ENCODE measurements at regions not wholly inside any gene's neighbourhood (a gene's known extent, or its start where the extent isn't known, plus 50 kb on each side); places are given as distances from the start of the nearest gene placed in this dataset.
"Not testable (repeated sequence)": the region's sequence is repeated elsewhere in the genome, so short reads cannot be mapped to it uniquely, and the experiment has no call there.

GRCh38 chr3:194888062-194888461 lies 202.4 kb downstream of the FAM43A start:
- not testable (repeated sequence) for DNase-seq

GRCh38 chr3:194888916-194889315 lies 203.2 kb downstream of the FAM43A start:
- DNase-seq, result no peak

DNA sequence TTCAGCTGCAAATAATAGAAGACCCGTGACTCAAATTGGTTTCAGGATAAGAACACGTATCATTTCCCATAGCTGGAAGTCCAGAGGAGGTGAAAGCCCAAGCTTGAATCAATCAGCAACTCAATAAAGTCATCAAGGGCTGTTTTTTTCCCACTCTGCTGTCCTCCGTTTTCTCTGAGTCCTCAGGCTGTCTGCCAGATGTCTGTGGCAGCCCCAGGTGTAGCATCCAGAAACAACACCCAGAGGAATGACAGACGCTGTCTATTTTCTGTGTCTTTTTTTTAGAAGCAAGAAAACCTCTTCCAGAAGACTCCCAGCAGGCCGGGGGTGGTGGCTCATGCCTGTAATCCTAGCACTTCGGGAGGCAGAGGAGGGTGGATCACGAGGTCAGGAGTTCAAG lies 204.4 kb downstream of the FAM43A start:
- DNase-seq, result no peak

- no peak for DNase-seq
Observed at GRCh38 chr3:194893121-194893987, 207.7 kb downstream of the FAM43A start.

DNA sequence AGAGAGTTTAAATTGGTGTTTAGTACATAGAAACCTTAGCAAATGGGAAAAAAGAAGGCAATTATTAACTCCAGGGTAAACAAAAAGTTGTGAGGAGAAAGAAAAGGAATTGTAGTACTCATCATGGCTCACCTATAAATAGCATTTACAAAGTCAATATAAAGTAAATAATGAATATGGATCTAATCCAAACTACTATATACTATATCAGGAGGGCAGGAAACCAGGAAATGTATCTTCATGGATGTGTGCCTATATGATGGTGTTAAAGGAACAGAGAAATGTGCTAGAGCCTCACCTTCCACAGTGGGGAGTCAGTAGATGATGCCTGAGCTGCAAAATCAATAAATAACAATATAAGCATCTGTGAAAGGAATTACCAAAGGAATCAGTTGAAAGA lies 208.9 kb downstream of the FAM43A start:
- DNase-seq, result no peak

DNA sequence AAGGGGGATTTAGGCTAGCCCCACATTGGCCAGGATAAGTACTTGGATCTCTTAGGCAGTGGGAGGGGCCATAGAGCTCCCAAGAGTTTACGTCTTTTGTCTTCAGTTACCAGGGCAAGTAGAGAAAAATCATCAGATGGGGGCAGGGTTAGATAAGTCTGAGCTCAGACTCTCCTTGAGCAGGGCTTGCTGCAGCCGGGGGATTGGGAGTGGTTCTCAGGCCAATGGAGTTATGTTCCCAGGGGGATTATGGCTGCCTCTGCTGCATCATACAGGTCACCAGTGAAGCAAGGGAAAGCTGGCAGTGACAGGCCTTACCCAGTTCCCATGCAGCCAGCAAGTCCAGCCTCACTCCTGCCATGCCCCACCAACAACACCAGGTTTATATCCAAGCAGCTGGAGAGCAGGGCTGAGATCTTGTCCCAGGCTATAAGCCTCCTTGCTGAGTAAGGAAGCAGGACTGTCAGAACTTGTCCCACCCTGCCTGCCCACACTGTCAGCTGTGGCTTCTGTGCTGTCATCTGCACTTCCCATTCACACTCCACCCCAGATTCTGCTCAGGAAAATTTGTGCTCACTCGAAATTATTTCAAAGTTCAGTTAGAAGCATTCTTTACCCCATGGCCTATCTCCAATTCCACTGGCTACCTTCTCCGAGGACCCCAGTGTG lies 215.3 kb downstream of the FAM43A start:
- no peak for DNase-seq

DNA sequence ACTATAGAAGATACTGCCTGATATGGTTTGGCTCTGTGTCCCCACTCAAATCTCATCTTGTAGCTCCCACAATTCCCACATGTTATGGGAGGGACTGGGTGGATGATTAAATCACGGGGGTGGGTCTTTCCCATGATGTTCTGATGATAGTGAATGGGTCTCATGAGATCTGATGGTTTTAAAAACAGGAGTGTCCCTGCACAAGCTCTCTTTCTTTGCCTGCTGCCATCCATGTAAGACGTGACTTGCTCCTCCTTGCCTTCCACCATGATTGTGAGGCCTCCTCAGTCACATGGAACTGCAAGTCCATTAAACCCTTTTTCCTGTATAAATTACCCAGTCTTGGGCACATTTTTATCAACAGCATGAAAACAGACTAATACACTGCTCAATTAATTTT lies 217.8 kb downstream of the FAM43A start:
- DNase-seq, result not testable (repeated sequence)

- DNase-seq, result not testable (repeated sequence)
Observed at GRCh38 chr3:194904999-194905398, 219.3 kb downstream of the FAM43A start.

DNA sequence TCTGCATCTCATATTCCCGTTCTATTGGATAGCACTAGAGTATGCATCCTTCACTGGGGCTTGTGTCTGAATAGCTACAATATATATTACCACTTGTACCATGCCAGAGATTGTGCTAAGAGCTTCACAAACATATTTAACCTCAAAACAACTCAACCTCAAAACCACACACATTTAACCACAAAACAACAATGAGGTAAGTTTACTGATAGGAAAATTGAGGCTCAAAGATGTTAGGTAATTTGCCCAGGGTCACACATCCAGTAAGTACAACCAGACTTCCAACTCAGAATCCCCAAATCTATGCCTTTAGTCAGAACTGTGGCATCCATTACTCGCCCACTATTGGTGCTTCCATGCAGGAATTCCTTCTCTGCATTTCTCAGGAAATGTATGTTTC lies 220.0 kb downstream of the FAM43A start:
- DNase-seq, result peak; percentile 81

DNA sequence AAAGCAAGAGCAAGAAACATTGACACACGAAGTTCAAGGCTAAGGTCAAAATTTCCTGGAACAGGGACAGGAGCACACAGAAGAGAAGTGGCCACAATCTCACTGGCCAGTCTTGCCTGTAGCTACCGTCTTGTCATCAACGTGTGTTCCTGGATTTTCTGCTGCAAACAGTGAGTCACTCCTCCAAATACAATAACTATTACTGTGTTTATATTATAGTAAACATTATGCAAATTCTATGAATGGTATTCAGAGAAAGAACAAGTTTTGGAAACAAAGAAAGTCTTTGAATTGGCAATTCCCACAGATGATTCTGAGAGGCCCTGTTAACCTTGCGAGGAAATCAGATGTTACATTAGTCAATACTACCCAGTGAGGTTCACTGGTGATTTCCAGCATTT lies 220.5 kb downstream of the FAM43A start:
- no peak for DNase-seq

- peak; percentile 26 for DNase-seq
Observed at GRCh38 chr3:194906970-194907629, 221.4 kb downstream of the FAM43A start.

DNA sequence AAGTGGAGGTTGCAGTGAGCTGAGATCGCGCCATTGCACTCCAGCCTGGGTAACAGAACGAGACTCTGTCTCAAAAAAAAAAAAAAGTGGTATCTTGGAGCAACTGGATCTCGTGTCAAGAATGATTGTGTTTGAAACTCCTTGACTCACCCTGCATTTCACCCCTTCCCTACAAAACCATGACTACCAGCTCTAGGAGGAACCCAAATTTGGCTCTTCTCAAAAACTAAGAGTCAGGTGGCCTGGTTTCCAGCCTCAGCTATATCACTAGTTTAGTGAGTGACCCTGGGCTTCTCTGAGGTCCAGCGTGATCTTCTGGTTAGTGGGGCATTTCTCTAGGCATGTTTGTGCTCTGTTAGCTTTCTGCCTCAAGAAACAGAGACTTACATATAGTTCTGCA lies 222.1 kb downstream of the FAM43A start:
- no peak for DNase-seq

- DNase-seq, result no peak
Observed at GRCh38 chr3:194908496-194908895, 222.8 kb downstream of the FAM43A start.

GRCh38 chr3:194908972-194909371 lies 223.3 kb downstream of the FAM43A start:
- DNase-seq, result no peak

GRCh38 chr3:194910414-194910984 lies 224.8 kb downstream of the FAM43A start:
- DNase-seq, result no peak

GRCh38 chr3:194913316-194913715 lies 227.6 kb downstream of the FAM43A start:
- no peak for DNase-seq

DNA sequence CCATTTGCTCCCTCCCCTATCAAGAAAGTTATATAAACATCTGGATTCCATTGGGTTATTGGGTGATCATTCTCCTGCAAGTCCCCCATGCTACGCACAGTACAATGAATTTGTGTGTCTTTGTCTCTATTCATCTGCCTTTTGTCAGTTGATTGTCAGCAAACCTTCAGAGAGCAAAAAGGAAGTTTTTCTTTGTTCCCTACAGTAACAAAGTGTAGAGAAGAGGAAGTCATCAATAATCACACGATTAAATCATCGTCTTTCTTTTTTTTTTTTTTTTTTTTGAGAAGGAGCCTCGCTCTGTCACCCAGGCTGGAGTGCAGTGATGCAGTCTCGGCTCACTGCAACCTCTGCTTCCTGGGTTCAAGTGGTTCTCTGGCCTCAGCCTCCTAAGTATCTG lies 239.2 kb downstream of the FAM43A start:
- DNase-seq, result not testable (repeated sequence)

DNA sequence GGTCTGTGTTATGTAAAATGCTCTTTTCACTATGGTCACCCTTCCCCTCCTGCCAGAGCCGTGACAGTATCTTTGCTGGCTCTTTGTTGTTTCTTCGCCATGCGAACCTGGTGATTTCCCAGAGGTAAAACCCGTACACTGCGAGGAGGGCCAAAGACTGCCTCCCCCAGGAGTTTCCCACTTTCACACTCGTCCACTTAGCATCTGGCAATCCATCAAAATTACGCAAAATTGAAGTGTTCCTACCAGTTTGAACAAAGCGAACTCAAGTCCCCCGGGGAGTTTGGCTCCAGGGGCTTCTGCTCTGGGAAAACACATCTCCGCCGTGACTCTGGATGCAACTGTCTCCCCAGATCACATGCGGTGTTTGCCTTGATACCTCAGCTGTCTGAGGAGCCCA lies 239.9 kb downstream of the FAM43A start:
- no peak for DNase-seq

- peak; percentile 53 for DNase-seq
Observed at GRCh38 chr3:194928227-194928626, 242.5 kb downstream of the FAM43A start.

- no peak for DNase-seq
Observed at GRCh38 chr3:194928831-194929577, 243.3 kb downstream of the FAM43A start.

GRCh38 chr3:194929578-194929960 lies 243.9 kb downstream of the FAM43A start:
- no peak for DNase-seq

DNA sequence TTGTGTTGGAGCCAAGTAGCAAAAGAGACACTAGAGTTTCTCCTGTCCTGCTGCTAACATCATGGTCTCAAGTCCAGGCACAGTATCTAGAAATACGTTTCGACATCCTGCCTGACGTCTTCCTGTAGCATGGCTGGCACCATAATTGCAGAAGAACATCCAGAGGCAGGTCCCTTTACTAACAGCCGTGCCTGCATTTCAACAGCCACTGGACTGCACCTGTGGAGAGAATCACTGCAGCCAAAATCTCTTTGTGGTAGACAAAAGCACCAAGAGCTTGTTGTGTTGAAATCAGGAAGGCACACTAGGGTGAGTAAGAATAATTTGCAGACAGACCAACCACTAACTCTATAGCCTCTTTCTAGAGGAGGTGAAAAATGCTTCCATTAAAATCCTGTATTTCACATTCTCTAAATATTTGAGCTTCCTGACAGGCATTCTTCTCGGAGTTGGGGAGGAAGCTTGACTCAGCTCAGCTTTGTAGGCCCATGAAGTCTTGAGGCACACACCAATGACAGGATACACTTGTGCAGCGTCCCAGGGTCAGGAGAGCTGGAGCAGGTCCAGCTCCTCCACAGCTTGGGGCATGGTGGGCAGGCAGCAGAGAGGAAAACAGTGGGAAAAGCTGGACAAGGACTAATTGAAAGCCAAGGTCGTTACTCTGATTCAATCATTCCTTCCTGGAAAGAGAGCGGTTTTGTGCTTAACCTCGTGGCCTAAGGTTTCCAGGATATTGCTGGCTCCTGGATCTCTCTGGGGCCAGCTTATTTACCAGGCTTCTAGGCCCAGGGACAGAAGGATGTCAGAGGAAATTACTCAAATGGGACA lies 244.9 kb downstream of the FAM43A start:
- DNase-seq, result peak; percentile 82
